ENCODE measurements at regions not wholly inside any gene's neighbourhood (a gene's known extent, or its start where the extent isn't known, plus 50 kb on each side); places are given as distances from the start of the nearest gene placed in this dataset.
"Not testable (repeated sequence)": the region's sequence is repeated elsewhere in the genome, so short reads cannot be mapped to it uniquely, and the experiment has no call there.

DNA sequence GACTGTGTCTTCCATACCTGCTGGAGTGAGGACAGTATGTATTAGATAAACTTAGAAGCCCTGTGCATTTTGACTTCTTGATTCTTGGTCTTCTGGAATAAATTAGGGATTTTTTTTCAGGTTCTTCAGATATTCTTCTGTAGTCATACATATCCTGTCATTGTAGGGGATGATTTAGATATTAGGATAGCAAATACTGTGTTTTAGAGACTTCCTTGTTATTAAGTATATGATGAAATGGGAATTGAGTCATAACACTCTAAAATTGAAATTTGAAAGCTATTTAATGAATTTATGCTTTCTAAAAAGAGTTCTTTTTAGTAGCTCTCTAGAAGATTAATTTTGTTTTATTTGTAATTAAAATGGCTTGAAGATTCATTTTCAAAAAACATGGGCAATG lies 371.5 kb upstream of the RGS6 start:
- H3K4me1 ChIP-seq (ENCODE audit: insufficient read depth, low read length, poor library complexity, severe bottlenecking): peaks cover 60% of the 10 kb centered on the region
- no peak for TF ChIP-seq EZH2phosphoT487 (IDR thresholded peaks at IDR 0.05; ENCODE audit: borderline replicate concordance, low read depth, low read length)
- TF ChIP-seq, protein P1, sequence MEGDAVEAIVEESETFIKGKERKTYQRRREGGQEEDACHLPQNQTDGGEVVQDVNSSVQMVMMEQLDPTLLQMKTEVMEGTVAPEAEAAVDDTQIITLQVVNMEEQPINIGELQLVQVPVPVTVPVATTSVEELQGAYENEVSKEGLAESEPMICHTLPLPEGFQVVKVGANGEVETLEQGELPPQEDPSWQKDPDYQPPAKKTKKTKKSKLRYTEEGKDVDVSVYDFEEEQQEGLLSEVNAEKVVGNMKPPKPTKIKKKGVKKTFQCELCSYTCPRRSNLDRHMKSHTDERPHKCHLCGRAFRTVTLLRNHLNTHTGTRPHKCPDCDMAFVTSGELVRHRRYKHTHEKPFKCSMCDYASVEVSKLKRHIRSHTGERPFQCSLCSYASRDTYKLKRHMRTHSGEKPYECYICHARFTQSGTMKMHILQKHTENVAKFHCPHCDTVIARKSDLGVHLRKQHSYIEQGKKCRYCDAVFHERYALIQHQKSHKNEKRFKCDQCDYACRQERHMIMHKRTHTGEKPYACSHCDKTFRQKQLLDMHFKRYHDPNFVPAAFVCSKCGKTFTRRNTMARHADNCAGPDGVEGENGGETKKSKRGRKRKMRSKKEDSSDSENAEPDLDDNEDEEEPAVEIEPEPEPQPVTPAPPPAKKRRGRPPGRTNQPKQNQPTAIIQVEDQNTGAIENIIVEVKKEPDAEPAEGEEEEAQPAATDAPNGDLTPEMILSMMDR (conservative IDR thresholded peaks at IDR 0.05; ENCODE audit: low read length): no peak
- intact Hi-C loops (cut with micrococcal nuclease; ENCODE audit: unreplicated experiment): no loop called here
- no peak overlapping the region for H2AFZ ChIP-seq (ENCODE audit: low read length)
- no peak for DNase-seq (ENCODE audit: low spot score)
- no peaks in the 10 kb centered on the region for H4K20me1 ChIP-seq (ENCODE audit: insufficient read depth, low read length)
- BruUV-seq (replicated peaks): no TSS peak
- no peak overlapping the region for H3K4me2 ChIP-seq (ENCODE audit: low read length)
- no peaks in the 10 kb centered on the region for H3K9me2 ChIP-seq (ENCODE audit: insufficient read depth, low read length)
- no peaks in the 10 kb centered on the region for H3K9me3 ChIP-seq (ENCODE audit: low read length)
- ChIA-PET POLR2A (no interaction called here), CTCF (ENCODE audit: unreplicated experiment) (no interaction called here)
- H3K27ac ChIP-seq (ENCODE audit: low read depth, low read length, poor library complexity, severe bottlenecking): no peak overlapping the region
- peaks cover 25% of the 10 kb centered on the region; the same call in 1 of the 2 replicates for H3K79me2 ChIP-seq (ENCODE audit: insufficient read depth, low read depth, low read length)
- H3K36me3 ChIP-seq (ENCODE audit: insufficient read depth, low read length): no peaks in the 10 kb centered on the region
- no peak overlapping the region for H3K4me3 ChIP-seq (ENCODE audit: low read depth, low read length, poor library complexity, severe bottlenecking)

DNA sequence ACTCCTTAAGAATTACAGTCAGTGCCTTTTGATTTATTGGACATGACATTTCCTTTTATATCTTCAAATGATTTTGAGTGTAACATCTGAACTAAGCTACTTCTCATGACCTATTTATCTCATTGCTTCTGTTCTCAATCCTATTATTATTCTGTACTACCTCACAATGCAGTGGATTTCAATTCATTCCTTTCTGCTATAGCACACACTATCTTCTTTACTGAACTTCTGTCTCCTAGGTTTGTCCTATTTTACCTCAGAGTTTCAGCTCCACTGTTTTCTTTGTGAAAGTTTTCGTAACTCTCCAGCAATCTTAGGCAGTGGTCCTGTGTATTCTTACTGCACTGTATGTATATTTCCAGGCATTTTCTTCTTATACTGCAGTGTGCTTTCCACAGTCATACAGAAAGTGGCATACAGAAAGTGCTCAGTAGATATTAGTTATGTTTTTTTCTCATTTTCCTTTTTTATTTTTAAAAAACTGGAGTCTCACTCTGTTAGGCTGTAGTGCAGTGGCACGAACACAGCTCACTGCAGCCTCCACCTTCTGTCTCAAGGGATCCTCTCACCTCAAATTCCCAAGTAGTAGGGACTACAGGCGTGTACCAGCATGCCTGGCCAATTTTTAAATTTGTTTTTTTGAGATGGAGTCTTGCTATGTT lies 368.6 kb upstream of the RGS6 start:
- no peaks in the 10 kb centered on the region for H4K20me1 ChIP-seq (ENCODE audit: insufficient read depth, low read length)
- no peak for TF ChIP-seq EZH2phosphoT487 (IDR thresholded peaks at IDR 0.05; ENCODE audit: borderline replicate concordance, low read depth, low read length)
- TF ChIP-seq, protein P1 (conservative IDR thresholded peaks at IDR 0.05; ENCODE audit: low read length): no peak
- no peak overlapping the region for H3K4me2 ChIP-seq (ENCODE audit: low read length)
- CTCF ChIA-PET (ENCODE audit: unreplicated experiment): no interaction called here
- peaks cover 47% of the 10 kb centered on the region for H3K4me1 ChIP-seq (ENCODE audit: insufficient read depth, low read length, poor library complexity, severe bottlenecking)
- intact Hi-C loops (cut with micrococcal nuclease; ENCODE audit: unreplicated experiment): no loop called here
- no peaks in the 10 kb centered on the region for H3K36me3 ChIP-seq (ENCODE audit: insufficient read depth, low read length)
- H3K79me2 ChIP-seq (ENCODE audit: insufficient read depth, low read depth, low read length): peaks cover 8% of the 10 kb centered on the region; the same call in 1 of the 2 replicates
- H2AFZ ChIP-seq (ENCODE audit: low read length): no peak overlapping the region
- no peaks in the 10 kb centered on the region for H3K9me3 ChIP-seq (ENCODE audit: low read length)
- H3K27ac ChIP-seq (ENCODE audit: low read depth, low read length, poor library complexity, severe bottlenecking): no peak overlapping the region
- no peaks in the 10 kb centered on the region for H3K9me2 ChIP-seq (ENCODE audit: insufficient read depth, low read length)
- BruUV-seq (replicated peaks): no TSS peak
- DNase-seq (ENCODE audit: low spot score): no peak
- H3K4me3 ChIP-seq (ENCODE audit: low read depth, low read length, poor library complexity, severe bottlenecking): no peak overlapping the region
- POLR2A ChIA-PET: interaction anchor here (0.7 to 2.2 kb wide), 5 partner anchors 9 to 245 kb away, joined by 3 to 13 read pairs (median 3); no protein-coding TSS in a partner anchor

DNA sequence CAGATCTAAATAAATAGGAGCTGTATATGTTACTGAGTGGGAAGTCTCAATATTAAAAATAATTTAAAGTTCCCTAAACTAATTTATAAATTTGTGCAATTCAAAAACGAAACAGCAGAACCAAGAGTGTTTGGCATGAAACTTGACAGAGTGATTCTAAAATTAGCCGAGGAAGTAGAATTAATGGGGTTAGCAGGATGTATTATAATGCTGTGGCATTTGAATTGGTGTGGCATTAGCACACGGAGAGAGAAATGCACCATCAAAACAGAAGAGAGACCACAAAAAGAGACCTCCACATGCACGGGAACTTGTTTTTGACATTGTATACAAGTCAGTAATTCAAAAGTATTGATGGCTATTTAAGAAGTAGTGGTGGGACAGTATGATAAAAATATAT lies 366.0 kb upstream of the RGS6 start:
- Histone ChIP-seq H3K4me2 (ENCODE audit: low read length) (peak overlapping the region; percentile 70), H2AFZ (ENCODE audit: low read length) (no peak overlapping the region), H3K27ac (ENCODE audit: low read depth, low read length, poor library complexity, severe bottlenecking) (peak overlapping the region; percentile 54), H3K36me3 (ENCODE audit: insufficient read depth, low read length) (no peaks in the 10 kb centered on the region), H3K4me3 (ENCODE audit: low read depth, low read length, poor library complexity, severe bottlenecking) (peak overlapping the region; percentile 41), H3K4me1 (ENCODE audit: insufficient read depth, low read length, poor library complexity, severe bottlenecking) (peaks cover 40% of the 10 kb centered on the region), H3K9me3 (ENCODE audit: low read length) (no peaks in the 10 kb centered on the region), H3K9me2 (ENCODE audit: insufficient read depth, low read length) (no peaks in the 10 kb centered on the region), H3K79me2 (ENCODE audit: insufficient read depth, low read depth, low read length) (peaks cover 8% of the 10 kb centered on the region; the same call in 1 of the 2 replicates), H4K20me1 (ENCODE audit: insufficient read depth, low read length) (no peaks in the 10 kb centered on the region)
- ChIA-PET POLR2A (interaction anchor here (0.6 kb wide), 1 partner anchor 11 kb away, joined by 3 read pairs; no protein-coding TSS in a partner anchor), CTCF (ENCODE audit: unreplicated experiment) (no interaction called here)
- TF ChIP-seq, protein P1 (conservative IDR thresholded peaks at IDR 0.05; ENCODE audit: low read length): no peak
- no peak for TF ChIP-seq EZH2phosphoT487 (IDR thresholded peaks at IDR 0.05; ENCODE audit: borderline replicate concordance, low read depth, low read length)
- peak; percentile 74 for DNase-seq (ENCODE audit: low spot score)
- BruUV-seq (replicated peaks): no TSS peak
- intact Hi-C loops (cut with micrococcal nuclease; ENCODE audit: unreplicated experiment): no loop called here

DNA sequence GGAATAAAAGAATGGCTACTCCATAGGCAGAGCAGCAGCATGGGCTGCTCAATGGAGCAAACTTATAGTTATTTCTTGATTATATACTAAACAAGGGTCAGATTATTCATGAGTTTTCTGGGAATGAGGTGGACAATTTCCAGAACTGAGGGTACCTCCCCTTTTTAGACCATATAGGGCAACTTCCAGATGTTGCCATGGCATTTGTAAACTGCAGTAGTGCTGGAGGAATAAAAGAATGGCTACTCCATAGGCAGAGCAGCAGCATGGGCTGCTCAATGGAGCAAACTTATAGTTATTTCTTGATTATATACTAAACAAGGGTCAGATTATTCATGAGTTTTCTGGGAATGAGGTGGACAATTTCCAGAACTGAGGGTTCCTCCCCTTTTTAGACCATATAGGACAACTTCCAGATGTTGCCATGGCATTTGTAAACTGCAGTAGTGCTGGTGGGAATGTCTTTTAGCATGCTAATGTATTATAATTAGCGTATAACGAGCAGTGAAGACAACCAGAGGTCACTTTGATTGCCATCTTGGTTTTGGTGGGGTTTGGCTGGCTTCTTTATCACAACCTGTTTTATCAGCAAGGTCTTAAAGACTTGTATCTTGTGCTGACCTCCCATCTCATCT lies 364.6 kb upstream of the RGS6 start:
- POLR2A ChIA-PET: interaction anchor here (0.6 kb wide), 1 partner anchor 809 kb away, joined by 3 read pairs; no protein-coding TSS in a partner anchor
- intact Hi-C loops (cut with micrococcal nuclease; ENCODE audit: unreplicated experiment); H3K4me3 ChIP-seq (ENCODE audit: low read depth, low read length, poor library complexity, severe bottlenecking); H3K36me3 ChIP-seq (ENCODE audit: insufficient read depth, low read length); H2AFZ ChIP-seq (ENCODE audit: low read length); H3K9me2 ChIP-seq (ENCODE audit: insufficient read depth, low read length); CTCF ChIA-PET (ENCODE audit: unreplicated experiment); BruUV-seq (replicated peaks); H3K27ac ChIP-seq (ENCODE audit: low read depth, low read length, poor library complexity, severe bottlenecking); H4K20me1 ChIP-seq (ENCODE audit: insufficient read depth, low read length); H3K4me2 ChIP-seq (ENCODE audit: low read length); DNase-seq (ENCODE audit: low spot score); H3K79me2 ChIP-seq (ENCODE audit: insufficient read depth, low read depth, low read length); H3K9me3 ChIP-seq (ENCODE audit: low read length): not testable (repeated sequence)
- peaks cover 40% of the 10 kb centered on the region for H3K4me1 ChIP-seq (ENCODE audit: insufficient read depth, low read length, poor library complexity, severe bottlenecking)
